ENCODE measurements at regions not wholly inside any gene's neighbourhood (a gene's known extent, or its start where the extent isn't known, plus 50 kb on each side); places are given as distances from the start of the nearest gene placed in this dataset.
"Not testable (repeated sequence)": the region's sequence is repeated elsewhere in the genome, so short reads cannot be mapped to it uniquely, and the experiment has no call there.

DNA sequence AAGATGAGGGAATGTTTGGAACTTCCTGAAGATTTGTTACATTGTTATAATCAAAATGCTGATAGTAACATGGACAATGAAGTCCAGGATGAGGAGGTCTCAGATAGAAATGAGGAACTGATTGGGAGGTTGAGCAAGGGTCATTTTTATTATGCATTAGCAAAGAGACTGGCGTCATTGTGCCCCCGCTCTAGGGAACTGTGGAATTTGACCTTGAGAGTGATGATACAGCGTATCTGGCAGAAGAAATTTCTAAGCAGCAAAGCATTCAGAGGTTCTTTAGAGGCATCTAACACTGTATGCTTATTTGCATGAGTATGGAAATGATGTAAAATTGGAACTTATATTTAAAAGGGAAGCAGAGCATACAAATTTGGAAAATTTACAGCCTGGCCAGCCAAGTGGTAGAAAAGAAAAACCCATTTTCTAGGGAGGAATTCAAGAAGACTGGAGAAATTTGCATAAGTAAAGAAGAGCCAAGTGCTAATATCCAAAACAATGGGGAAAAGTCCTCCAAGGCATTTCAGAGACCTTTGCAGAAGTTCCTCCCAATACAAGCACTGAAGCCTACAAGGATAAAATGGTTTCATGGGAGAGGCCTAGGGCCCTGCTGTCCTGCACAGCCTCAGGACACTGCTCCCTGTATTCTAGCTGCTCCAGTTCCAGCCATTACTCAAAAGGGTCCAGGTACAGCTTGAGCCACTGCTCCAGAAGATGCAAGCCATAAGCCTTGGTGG lies 483.0 kb upstream of the NDST4 start:
- H3K36me3 ChIP-seq (ENCODE audit: control insufficient read depth in 3 of 3, insufficient read depth in 3 of 3, low read length in 3 of 3) = no peaks in the 10 kb centered on the region
- no peak overlapping the region for H3K4me3 ChIP-seq (ENCODE audit: low read length in 3 of 3)
- H3K9ac ChIP-seq (ENCODE audit: low read depth in 1 of 3, low read length in 3 of 3) = no peak overlapping the region
- H3K27me3 ChIP-seq (ENCODE audit: control insufficient read depth in 3 of 3, insufficient read depth in 3 of 3, low read length in 3 of 3) = no peaks in the 10 kb centered on the region
- H3K4me1 ChIP-seq (ENCODE audit: control insufficient read depth in 3 of 3, insufficient read depth in 3 of 3, low read length in 3 of 3) = no peaks in the 10 kb centered on the region
- no peak overlapping the region for H3K27ac ChIP-seq (ENCODE audit: low read depth, low read length)
- no peaks in the 10 kb centered on the region for H3K9me3 ChIP-seq (ENCODE audit: control insufficient read depth in 3 of 3, low read length in 3 of 3)

DNA sequence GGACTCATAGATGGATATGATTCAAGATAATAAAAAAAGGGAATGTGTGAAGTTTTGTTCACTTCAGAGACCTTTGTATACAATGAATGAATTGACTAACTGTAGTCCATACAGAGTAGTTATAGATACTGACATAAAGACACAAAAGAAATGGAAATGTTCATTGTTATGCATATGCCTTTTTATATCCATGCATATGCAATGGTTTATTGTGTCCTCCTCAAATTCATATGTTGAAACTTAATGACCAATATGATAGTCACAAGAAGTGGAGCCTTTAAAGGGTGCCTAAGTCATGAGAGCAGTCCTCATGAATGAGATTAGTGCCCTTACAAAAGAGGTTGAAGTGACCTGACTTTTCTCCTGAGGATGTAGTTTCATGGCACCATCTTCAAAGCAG lies 467.5 kb upstream of the NDST4 start:
- Histone ChIP-seq H3K4me3 (ENCODE audit: low read length in 3 of 3) (no peak overlapping the region), H3K4me1 (ENCODE audit: control insufficient read depth in 3 of 3, insufficient read depth in 3 of 3, low read length in 3 of 3) (no peaks in the 10 kb centered on the region), H3K9ac (ENCODE audit: low read depth in 1 of 3, low read length in 3 of 3) (no peak overlapping the region), H3K27ac (ENCODE audit: low read depth, low read length) (no peak overlapping the region), H3K9me3 (ENCODE audit: control insufficient read depth in 3 of 3, low read length in 3 of 3) (peaks cover 0 to 3% (median 0%) of the 10 kb centered on the region in 3 donors), H3K27me3 (ENCODE audit: control insufficient read depth in 3 of 3, insufficient read depth in 3 of 3, low read length in 3 of 3) (no peaks in the 10 kb centered on the region), H3K36me3 (ENCODE audit: control insufficient read depth in 3 of 3, insufficient read depth in 3 of 3, low read length in 3 of 3) (no peaks in the 10 kb centered on the region)

DNA sequence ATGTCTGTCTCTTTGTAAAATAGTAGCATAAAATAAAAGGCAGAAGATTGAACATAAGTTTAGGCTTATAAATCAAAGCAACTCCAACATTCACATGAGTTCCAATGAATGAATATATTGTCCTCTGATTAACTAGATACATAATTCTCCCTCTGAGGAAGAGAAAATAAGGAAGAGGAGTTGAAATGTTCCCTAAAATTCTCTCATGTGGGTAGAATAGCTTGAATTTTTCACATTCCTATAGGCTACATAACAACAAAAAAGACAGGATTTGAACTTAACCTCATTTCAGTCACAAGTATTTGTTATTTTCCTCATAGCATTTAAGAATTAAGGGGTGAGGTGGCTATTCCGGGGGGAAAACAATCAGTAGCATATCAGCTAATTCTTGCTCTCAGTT lies 462.4 kb upstream of the NDST4 start:
- no peaks in the 10 kb centered on the region for H3K4me1 ChIP-seq (ENCODE audit: control insufficient read depth in 3 of 3, insufficient read depth in 3 of 3, low read length in 3 of 3)
- H3K9ac ChIP-seq (ENCODE audit: low read depth in 1 of 3, low read length in 3 of 3) = no peak overlapping the region
- no peaks in the 10 kb centered on the region for H3K36me3 ChIP-seq (ENCODE audit: control insufficient read depth in 3 of 3, insufficient read depth in 3 of 3, low read length in 3 of 3)
- H3K4me3 ChIP-seq (ENCODE audit: low read length in 3 of 3) = no peak overlapping the region
- H3K9me3 ChIP-seq (ENCODE audit: control insufficient read depth in 3 of 3, low read length in 3 of 3) = peaks cover 0 to 9% (median 3%) of the 10 kb centered on the region in 3 donors
- no peaks in the 10 kb centered on the region for H3K27me3 ChIP-seq (ENCODE audit: control insufficient read depth in 3 of 3, insufficient read depth in 3 of 3, low read length in 3 of 3)
- H3K27ac ChIP-seq (ENCODE audit: low read depth, low read length) = no peak overlapping the region

DNA sequence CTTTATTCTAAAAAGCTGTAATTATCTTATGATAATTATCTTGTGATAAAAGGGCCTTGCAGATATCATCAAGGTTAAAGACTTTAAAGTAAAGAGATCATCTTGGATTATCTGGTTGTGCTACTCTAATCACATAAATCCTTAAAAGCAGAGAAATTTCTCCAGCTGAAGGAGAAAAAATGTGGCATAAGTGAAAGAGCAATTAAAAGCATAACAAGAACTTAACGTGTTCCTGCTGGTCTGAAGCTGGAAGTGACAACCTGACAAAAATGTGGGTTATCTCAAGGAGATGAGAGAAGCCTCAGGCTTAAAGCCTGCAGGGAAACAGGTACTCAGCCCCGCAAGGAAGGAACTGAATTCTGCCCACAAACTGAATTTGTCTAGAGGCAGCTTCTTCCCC lies 449.1 kb upstream of the NDST4 start:
- no peaks in the 10 kb centered on the region for H3K9me3 ChIP-seq (ENCODE audit: control insufficient read depth in 3 of 3, low read length in 3 of 3)
- H3K36me3 ChIP-seq (ENCODE audit: control insufficient read depth in 3 of 3, insufficient read depth in 3 of 3, low read length in 3 of 3) = no peaks in the 10 kb centered on the region
- H3K4me3 ChIP-seq (ENCODE audit: low read length in 3 of 3) = no peak overlapping the region
- H3K4me1 ChIP-seq (ENCODE audit: control insufficient read depth in 3 of 3, insufficient read depth in 3 of 3, low read length in 3 of 3) = no peaks in the 10 kb centered on the region
- no peaks in the 10 kb centered on the region for H3K27me3 ChIP-seq (ENCODE audit: control insufficient read depth in 3 of 3, insufficient read depth in 3 of 3, low read length in 3 of 3)
- H3K27ac ChIP-seq (ENCODE audit: low read depth, low read length) = no peak overlapping the region
- no peak overlapping the region for H3K9ac ChIP-seq (ENCODE audit: low read depth in 1 of 3, low read length in 3 of 3)

DNA sequence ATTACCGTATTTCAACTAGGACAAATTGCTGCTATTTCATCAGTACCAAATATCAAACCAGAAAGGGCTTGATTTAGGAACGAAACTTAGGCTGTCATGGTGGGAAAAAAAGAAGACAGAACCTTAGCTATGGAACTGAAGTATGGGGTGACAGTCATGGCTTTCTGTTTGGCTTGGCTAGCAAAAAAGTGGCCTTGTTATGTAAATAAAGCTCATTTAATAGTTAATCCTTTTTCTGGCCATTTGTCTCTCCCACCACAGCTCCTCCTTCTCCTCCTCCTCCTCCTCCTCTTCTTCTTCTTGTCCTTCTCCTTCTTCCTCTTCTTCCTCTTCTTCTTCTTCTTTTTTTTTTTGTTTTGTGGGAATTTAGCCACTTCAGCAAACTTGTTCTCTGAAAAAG lies 434.7 kb upstream of the NDST4 start:
- H3K27me3 ChIP-seq (ENCODE audit: control insufficient read depth in 3 of 3, insufficient read depth in 3 of 3, low read length in 3 of 3) = no peaks in the 10 kb centered on the region
- H3K9me3 ChIP-seq (ENCODE audit: control insufficient read depth in 3 of 3, low read length in 3 of 3) = no peaks in the 10 kb centered on the region
- H3K9ac ChIP-seq (ENCODE audit: low read depth in 1 of 3, low read length in 3 of 3) = no peak overlapping the region
- no peak overlapping the region for H3K4me3 ChIP-seq (ENCODE audit: low read length in 3 of 3)
- H3K36me3 ChIP-seq (ENCODE audit: control insufficient read depth in 3 of 3, insufficient read depth in 3 of 3, low read length in 3 of 3) = no peaks in the 10 kb centered on the region
- no peaks in the 10 kb centered on the region for H3K4me1 ChIP-seq (ENCODE audit: control insufficient read depth in 3 of 3, insufficient read depth in 3 of 3, low read length in 3 of 3)
- no peak overlapping the region for H3K27ac ChIP-seq (ENCODE audit: low read depth, low read length)

DNA sequence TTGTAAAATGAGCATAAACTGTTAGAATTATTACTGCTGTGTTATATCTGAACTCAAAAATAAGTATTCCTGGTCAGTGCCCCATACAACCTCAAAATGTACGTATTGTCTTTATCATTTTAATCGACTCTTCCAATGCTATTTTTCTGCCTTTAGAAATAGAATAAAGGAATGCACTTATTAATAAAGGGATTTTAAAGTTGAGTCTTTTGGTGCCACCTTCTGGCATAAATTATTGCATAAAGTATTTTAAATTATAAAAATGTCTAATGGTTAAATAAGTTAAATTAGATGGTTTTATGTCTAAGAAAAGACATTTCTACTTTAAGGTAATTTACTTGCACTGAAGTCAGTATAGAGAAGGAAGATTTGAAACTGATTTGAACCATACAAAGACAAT lies 424.0 kb upstream of the NDST4 start:
- H3K9me3 ChIP-seq (ENCODE audit: control insufficient read depth in 3 of 3, low read length in 3 of 3) = no peaks in the 10 kb centered on the region
- no peaks in the 10 kb centered on the region for H3K36me3 ChIP-seq (ENCODE audit: control insufficient read depth in 3 of 3, insufficient read depth in 3 of 3, low read length in 3 of 3)
- no peak overlapping the region for H3K9ac ChIP-seq (ENCODE audit: low read depth in 1 of 3, low read length in 3 of 3)
- no peaks in the 10 kb centered on the region for H3K4me1 ChIP-seq (ENCODE audit: control insufficient read depth in 3 of 3, insufficient read depth in 3 of 3, low read length in 3 of 3)
- no peak overlapping the region for H3K27ac ChIP-seq (ENCODE audit: low read depth, low read length)
- no peaks in the 10 kb centered on the region for H3K27me3 ChIP-seq (ENCODE audit: control insufficient read depth in 3 of 3, insufficient read depth in 3 of 3, low read length in 3 of 3)
- no peak overlapping the region for H3K4me3 ChIP-seq (ENCODE audit: low read length in 3 of 3)

DNA sequence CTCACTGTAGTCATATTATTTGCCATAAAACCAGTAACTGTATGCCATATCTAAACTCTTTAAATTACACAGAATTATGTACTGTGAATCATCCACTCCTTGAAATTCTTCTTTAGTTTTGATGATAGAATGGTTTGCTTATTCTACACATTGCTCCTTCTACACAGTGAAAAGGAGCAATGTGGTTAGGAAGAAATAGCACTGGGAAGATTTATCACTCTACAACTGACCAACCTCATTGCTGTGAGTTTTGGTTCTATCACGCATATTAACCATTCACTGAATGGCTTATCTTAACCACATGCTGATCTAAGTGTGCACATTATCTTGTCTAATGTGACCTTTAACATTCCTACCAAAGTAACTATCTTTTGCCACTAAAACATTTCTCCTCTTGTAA lies 415.7 kb upstream of the NDST4 start:
- Histone ChIP-seq H3K4me1 (ENCODE audit: control insufficient read depth in 3 of 3, insufficient read depth in 3 of 3, low read length in 3 of 3) (no peaks in the 10 kb centered on the region), H3K9me3 (ENCODE audit: control insufficient read depth in 3 of 3, low read length in 3 of 3) (no peaks in the 10 kb centered on the region), H3K9ac (ENCODE audit: low read depth in 1 of 3, low read length in 3 of 3) (no peak overlapping the region)

DNA sequence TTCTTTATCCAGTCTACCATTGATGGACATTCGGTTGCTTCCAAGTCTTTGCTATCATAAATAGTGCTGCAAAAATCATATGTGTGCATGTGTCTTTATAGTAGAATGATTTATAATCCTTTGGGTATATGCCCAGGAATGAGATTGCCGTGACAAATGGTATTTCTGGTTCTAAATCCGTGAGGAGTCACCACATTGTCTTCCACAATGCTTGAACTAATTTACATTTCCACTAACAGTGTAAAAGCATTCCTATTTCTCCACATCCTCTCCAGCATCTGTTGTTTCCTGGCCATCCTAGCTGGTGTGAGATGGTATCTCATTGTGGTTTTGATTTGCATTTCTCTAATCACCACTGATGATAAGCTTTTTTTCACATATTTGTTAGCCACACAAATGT lies 406.1 kb upstream of the NDST4 start:
- not testable (repeated sequence) for H3K4me1 ChIP-seq (ENCODE audit: control insufficient read depth in 3 of 3, insufficient read depth in 3 of 3, low read length in 3 of 3); H3K9ac ChIP-seq (ENCODE audit: low read depth in 1 of 3, low read length in 3 of 3); H3K36me3 ChIP-seq (ENCODE audit: control insufficient read depth in 3 of 3, insufficient read depth in 3 of 3, low read length in 3 of 3); H3K4me3 ChIP-seq (ENCODE audit: low read length in 3 of 3); H3K27ac ChIP-seq (ENCODE audit: low read depth, low read length); H3K9me3 ChIP-seq (ENCODE audit: control insufficient read depth in 3 of 3, low read length in 3 of 3); H3K27me3 ChIP-seq (ENCODE audit: control insufficient read depth in 3 of 3, insufficient read depth in 3 of 3, low read length in 3 of 3)

More for the DNA sequence above, 415.7 kb upstream of the NDST4 start:
- H3K4me3 ChIP-seq (ENCODE audit: low read length in 3 of 3) = no peak overlapping the region
- no peak overlapping the region for H3K27ac ChIP-seq (ENCODE audit: low read depth, low read length)
- H3K36me3 ChIP-seq (ENCODE audit: control insufficient read depth in 3 of 3, insufficient read depth in 3 of 3, low read length in 3 of 3) = no peaks in the 10 kb centered on the region
- H3K27me3 ChIP-seq (ENCODE audit: control insufficient read depth in 3 of 3, insufficient read depth in 3 of 3, low read length in 3 of 3) = no peaks in the 10 kb centered on the region

DNA sequence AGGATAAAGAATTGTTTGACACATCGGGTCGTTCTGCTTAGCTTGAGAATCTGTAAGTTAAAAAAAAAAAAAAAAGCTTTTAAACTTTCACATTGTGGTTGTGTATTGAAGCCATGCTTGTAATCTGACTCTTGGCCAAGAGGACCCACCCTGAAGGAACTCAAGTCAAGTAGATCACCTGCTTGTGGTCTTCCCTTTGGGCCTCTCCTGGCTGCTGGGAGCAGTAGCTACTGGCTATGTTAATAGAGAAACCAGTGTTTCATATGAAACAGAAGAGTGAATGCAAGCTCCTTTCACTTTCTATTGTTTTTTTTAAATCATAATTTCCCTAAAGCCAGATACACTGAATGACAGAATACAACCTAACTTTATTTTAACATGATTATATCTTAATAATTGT lies 402.4 kb upstream of the NDST4 start:
- no peaks in the 10 kb centered on the region for H3K36me3 ChIP-seq (ENCODE audit: control insufficient read depth in 3 of 3, insufficient read depth in 3 of 3, low read length in 3 of 3)
- no peak overlapping the region for H3K27ac ChIP-seq (ENCODE audit: low read depth, low read length)
- H3K27me3 ChIP-seq (ENCODE audit: control insufficient read depth in 3 of 3, insufficient read depth in 3 of 3, low read length in 3 of 3) = no peaks in the 10 kb centered on the region
- H3K4me3 ChIP-seq (ENCODE audit: low read length in 3 of 3) = no peak overlapping the region
- H3K9ac ChIP-seq (ENCODE audit: low read depth in 1 of 3, low read length in 3 of 3) = no peak overlapping the region
- H3K4me1 ChIP-seq (ENCODE audit: control insufficient read depth in 3 of 3, insufficient read depth in 3 of 3, low read length in 3 of 3) = no peaks in the 10 kb centered on the region
- H3K9me3 ChIP-seq (ENCODE audit: control insufficient read depth in 3 of 3, low read length in 3 of 3) = no peaks in the 10 kb centered on the region

DNA sequence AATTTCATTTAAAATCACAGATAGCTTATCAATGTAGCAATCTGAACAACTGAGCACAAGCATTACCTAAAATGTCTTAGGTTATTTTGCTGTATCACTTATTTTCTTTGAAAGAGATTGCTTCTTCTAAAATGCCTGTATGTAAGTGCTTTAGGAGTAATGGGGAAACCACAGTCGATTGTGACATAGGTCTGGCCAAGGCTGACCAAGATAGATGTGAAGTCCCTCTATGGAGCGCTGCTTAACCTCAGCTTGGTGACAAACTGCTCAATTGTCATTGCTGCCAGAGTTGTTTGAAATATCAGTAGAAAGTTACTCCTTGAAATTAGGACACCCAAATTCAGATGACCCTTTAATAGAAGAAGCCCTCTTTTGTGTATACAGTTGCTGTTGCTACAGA lies 401.9 kb upstream of the NDST4 start:
- H3K27me3 ChIP-seq (ENCODE audit: control insufficient read depth in 3 of 3, insufficient read depth in 3 of 3, low read length in 3 of 3) = no peaks in the 10 kb centered on the region
- no peak overlapping the region for H3K4me3 ChIP-seq (ENCODE audit: low read length in 3 of 3)

More for the DNA sequence above, 401.9 kb upstream of the NDST4 start:
- no peak overlapping the region for H3K27ac ChIP-seq (ENCODE audit: low read depth, low read length)
- H3K4me1 ChIP-seq (ENCODE audit: control insufficient read depth in 3 of 3, insufficient read depth in 3 of 3, low read length in 3 of 3) = no peaks in the 10 kb centered on the region
- H3K9me3 ChIP-seq (ENCODE audit: control insufficient read depth in 3 of 3, low read length in 3 of 3) = no peaks in the 10 kb centered on the region
- H3K36me3 ChIP-seq (ENCODE audit: control insufficient read depth in 3 of 3, insufficient read depth in 3 of 3, low read length in 3 of 3) = no peaks in the 10 kb centered on the region
- no peak overlapping the region for H3K9ac ChIP-seq (ENCODE audit: low read depth in 1 of 3, low read length in 3 of 3)
